ENCODE measurements at regions not wholly inside any gene's neighbourhood (a gene's known extent, or its start where the extent isn't known, plus 50 kb on each side); places are given as distances from the start of the nearest gene placed in this dataset.

DNA sequence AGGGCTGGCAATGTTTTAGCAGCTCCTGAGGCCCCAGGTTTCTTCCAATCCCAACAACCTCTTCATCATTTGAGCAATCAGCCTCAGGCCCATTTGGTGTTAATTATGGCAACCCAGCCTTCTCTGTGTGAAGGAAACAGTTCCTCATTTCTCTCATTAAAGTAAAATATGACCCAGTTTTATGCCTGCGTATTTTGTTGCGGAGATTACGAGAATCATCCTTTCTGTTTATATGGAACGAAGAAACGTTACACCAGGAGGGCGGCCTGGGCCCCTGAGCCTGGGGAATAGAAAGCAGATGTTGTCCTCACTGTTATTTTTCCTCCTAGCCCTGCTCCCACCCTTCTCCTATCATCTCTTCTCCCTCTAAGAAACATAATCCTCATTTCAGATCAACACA is 332.2 kb upstream of the USP24 start:
- 90 to 94% methylated on average over 6 of the region's 6 CpGs for WGBS, 2 donors
- no peaks in the 10 kb centered on the region for H3K4me1 ChIP-seq (ENCODE audit: control insufficient read depth in 5 of 5, insufficient read depth in 5 of 5, low read length in 5 of 5)
- H3K4me3 ChIP-seq, result no peak overlapping the region
- no peaks in the 10 kb centered on the region for H3K36me3 ChIP-seq (ENCODE audit: control insufficient read depth in 4 of 4, insufficient read depth in 4 of 4, low read length in 4 of 4)
- H3K27me3 ChIP-seq (ENCODE audit: control insufficient read depth in 3 of 3, insufficient read depth in 3 of 3, low read length in 2 of 3), result no peaks in the 10 kb centered on the region
- no peak overlapping the region for H3K27ac ChIP-seq (ENCODE audit: low read depth in 1 of 2, low read length in 1 of 2)
- H3K9me3 ChIP-seq (ENCODE audit: control insufficient read depth in 4 of 4, insufficient read depth in 3 of 4, low read length in 3 of 4), result peaks cover 0 to 3% (median 0%) of the 10 kb centered on the region in 4 donors
- no peak for DNase-seq
- no peak overlapping the region for H3K9ac ChIP-seq (ENCODE audit: insufficient read depth in 1 of 2, low read length in 2 of 2)
- ATAC-seq (ENCODE audit: insufficient read depth, low FRiP score), result no peak
- no peak for TF ChIP-seq CTCF (IDR thresholded peaks at IDR 0.05; ENCODE audit: control extremely low read depth, extremely low read depth)

GRCh38 chr1:55546553-55546952 is 331.4 kb upstream of the USP24 start:
- DNase-seq (no peak), ATAC-seq (ENCODE audit: insufficient read depth, low FRiP score) (no peak)
- no peaks in the 10 kb centered on the region for H3K9me3 ChIP-seq (ENCODE audit: control insufficient read depth in 4 of 4, insufficient read depth in 3 of 4, low read length in 3 of 4)
- no peak for TF ChIP-seq CTCF (IDR thresholded peaks at IDR 0.05; ENCODE audit: control extremely low read depth, extremely low read depth)
- H3K4me1 ChIP-seq (ENCODE audit: control insufficient read depth in 5 of 5, insufficient read depth in 5 of 5, low read length in 5 of 5), result no peaks in the 10 kb centered on the region
- 93 to 100% methylated on average over 1 of the region's 1 CpG for WGBS, 2 donors
- no peak overlapping the region for H3K9ac ChIP-seq (ENCODE audit: insufficient read depth in 1 of 2, low read length in 2 of 2)
- no peaks in the 10 kb centered on the region for H3K36me3 ChIP-seq (ENCODE audit: control insufficient read depth in 4 of 4, insufficient read depth in 4 of 4, low read length in 4 of 4)
- no peak overlapping the region for H3K27ac ChIP-seq (ENCODE audit: low read depth in 1 of 2, low read length in 1 of 2)
- no peak overlapping the region for H3K4me3 ChIP-seq
- no peaks in the 10 kb centered on the region for H3K27me3 ChIP-seq (ENCODE audit: control insufficient read depth in 3 of 3, insufficient read depth in 3 of 3, low read length in 2 of 3)

GRCh38 chr1:55544826-55545225 is 329.7 kb upstream of the USP24 start:
- Histone ChIP-seq H3K36me3 (ENCODE audit: control insufficient read depth in 4 of 4, insufficient read depth in 4 of 4, low read length in 4 of 4) (no peaks in the 10 kb centered on the region), H3K27me3 (ENCODE audit: control insufficient read depth in 3 of 3, insufficient read depth in 3 of 3, low read length in 2 of 3) (no peaks in the 10 kb centered on the region), H3K4me1 (ENCODE audit: control insufficient read depth in 5 of 5, insufficient read depth in 5 of 5, low read length in 5 of 5) (no peaks in the 10 kb centered on the region), H3K27ac (ENCODE audit: low read depth in 1 of 2, low read length in 1 of 2) (no peak overlapping the region), H3K4me3 (no peak overlapping the region), H3K9ac (ENCODE audit: insufficient read depth in 1 of 2, low read length in 2 of 2) (no peak overlapping the region), H3K9me3 (ENCODE audit: control insufficient read depth in 4 of 4, insufficient read depth in 3 of 4, low read length in 3 of 4) (no peaks in the 10 kb centered on the region)
- no peak for TF ChIP-seq CTCF (IDR thresholded peaks at IDR 0.05; ENCODE audit: control extremely low read depth, extremely low read depth)
- no peak for ATAC-seq (ENCODE audit: insufficient read depth, low FRiP score)
- 94% methylated on average over 3 of the region's 3 CpGs for WGBS, 2 donors
- DNase-seq, result no peak

DNA sequence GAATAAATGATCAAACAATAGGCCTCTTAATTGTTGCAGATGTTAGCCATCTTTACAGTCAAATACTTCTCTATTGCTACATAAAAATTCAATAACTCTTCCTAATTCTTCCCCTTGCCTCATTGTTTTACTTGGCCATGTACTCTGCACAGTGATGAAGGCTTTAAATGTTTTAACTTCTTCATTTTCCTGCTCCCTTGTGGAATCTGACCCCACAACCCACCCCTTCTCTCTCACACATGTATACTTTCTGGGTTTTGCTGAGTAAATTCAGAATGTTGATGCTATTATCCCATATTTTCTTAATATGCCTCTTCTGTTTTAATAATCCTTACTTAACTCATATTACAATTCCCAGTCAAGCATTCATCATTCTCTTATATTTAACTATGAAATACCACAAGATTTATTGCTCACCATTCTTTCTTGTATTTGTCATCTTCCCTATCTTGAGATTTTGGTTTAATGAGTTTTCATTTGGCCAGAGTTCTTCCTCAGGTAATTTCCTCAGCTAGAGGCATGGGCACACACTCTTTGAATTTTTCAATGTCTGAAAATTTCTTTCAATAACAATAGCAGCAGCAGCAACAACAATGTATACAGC is 327.8 kb upstream of the USP24 start:
- no peaks in the 10 kb centered on the region for H3K27me3 ChIP-seq (ENCODE audit: control insufficient read depth in 3 of 3, insufficient read depth in 3 of 3, low read length in 2 of 3)
- no peak overlapping the region for H3K4me3 ChIP-seq
- no peaks in the 10 kb centered on the region for H3K9me3 ChIP-seq (ENCODE audit: control insufficient read depth in 4 of 4, insufficient read depth in 3 of 4, low read length in 3 of 4)
- TF ChIP-seq CTCF (IDR thresholded peaks at IDR 0.05; ENCODE audit: control extremely low read depth, extremely low read depth), result no peak
- DNase-seq, result no peak
- ATAC-seq (ENCODE audit: insufficient read depth, low FRiP score), result no peak
- no peak overlapping the region for H3K9ac ChIP-seq (ENCODE audit: insufficient read depth in 1 of 2, low read length in 2 of 2)
- H3K4me1 ChIP-seq (ENCODE audit: control insufficient read depth in 5 of 5, insufficient read depth in 5 of 5, low read length in 5 of 5), result no peaks in the 10 kb centered on the region
- H3K27ac ChIP-seq (ENCODE audit: low read depth in 1 of 2, low read length in 1 of 2), result no peak overlapping the region
- no peaks in the 10 kb centered on the region for H3K36me3 ChIP-seq (ENCODE audit: control insufficient read depth in 4 of 4, insufficient read depth in 4 of 4, low read length in 4 of 4)
